ENCODE measurements at regions not wholly inside any gene's neighbourhood (a gene's known extent, or its start where the extent isn't known, plus 50 kb on each side); places are given as distances from the start of the nearest gene placed in this dataset.

DNA sequence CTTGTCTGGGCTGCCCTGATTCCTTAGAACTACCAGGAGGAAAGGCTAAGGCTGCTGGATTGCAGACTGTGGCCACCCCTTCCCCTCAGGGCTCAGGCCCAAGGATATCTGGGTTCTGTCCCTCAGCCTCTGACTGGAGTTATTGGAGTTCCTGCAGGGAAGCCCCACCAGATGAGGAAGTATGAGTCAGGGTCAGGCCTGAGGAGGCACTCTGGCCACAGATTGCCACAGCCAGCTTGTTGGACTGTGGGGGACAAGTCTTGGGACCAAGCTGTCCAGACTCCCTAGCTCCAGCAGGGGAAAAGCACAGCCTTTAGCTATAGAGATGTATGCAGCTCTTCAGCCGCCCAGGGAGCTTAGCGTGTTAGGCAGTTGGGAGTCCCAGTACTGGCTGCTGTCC is 381.9 kb upstream of the TOM1L1 start:
- TF ChIP-seq EP300 (IDR thresholded peaks at IDR 0.05), result no peak
- TF ChIP-seq, protein P1, sequence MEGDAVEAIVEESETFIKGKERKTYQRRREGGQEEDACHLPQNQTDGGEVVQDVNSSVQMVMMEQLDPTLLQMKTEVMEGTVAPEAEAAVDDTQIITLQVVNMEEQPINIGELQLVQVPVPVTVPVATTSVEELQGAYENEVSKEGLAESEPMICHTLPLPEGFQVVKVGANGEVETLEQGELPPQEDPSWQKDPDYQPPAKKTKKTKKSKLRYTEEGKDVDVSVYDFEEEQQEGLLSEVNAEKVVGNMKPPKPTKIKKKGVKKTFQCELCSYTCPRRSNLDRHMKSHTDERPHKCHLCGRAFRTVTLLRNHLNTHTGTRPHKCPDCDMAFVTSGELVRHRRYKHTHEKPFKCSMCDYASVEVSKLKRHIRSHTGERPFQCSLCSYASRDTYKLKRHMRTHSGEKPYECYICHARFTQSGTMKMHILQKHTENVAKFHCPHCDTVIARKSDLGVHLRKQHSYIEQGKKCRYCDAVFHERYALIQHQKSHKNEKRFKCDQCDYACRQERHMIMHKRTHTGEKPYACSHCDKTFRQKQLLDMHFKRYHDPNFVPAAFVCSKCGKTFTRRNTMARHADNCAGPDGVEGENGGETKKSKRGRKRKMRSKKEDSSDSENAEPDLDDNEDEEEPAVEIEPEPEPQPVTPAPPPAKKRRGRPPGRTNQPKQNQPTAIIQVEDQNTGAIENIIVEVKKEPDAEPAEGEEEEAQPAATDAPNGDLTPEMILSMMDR (IDR thresholded peaks at IDR 0.05), result no peak

Measured in stomach (tissue), 4 donors.